ENCODE measurements at regions not wholly inside any gene's neighbourhood (a gene's known extent, or its start where the extent isn't known, plus 50 kb on each side); places are given as distances from the start of the nearest gene placed in this dataset.

- Histone ChIP-seq H3K36me3 (no peaks in the 10 kb centered on the region), H3K4me3 (no peak overlapping the region), H3K9me3 (no peaks in the 10 kb centered on the region), H3K4me1 (no peaks in the 10 kb centered on the region), H3K27ac (no peak overlapping the region), H3K27me3 (peaks cover 0 to 2% (median 0%) of the 10 kb centered on the region in 4 donors)
- peak in 1 of 2 donors; percentile 44 for DNase-seq
- ATAC-seq (ENCODE audit: low FRiP score in 2 of 2) = no peak
- TF ChIP-seq CTCF (IDR thresholded peaks at IDR 0.05) (no peak), POLR2AphosphoS5 (IDR thresholded peaks at IDR 0.05) (no peak), EP300 (IDR thresholded peaks at IDR 0.05) (no peak), POLR2A (IDR thresholded peaks at IDR 0.05) (no peak)
- WGBS, 2 donors = 89 to 93% methylated on average over 9 to 11 of the region's 11 CpGs
Measured at GRCh38 chr21:36538761-36539160, 58.8 kb upstream of the CLDN14 start.

GRCh38 chr21:36539434-36540150 is 59.7 kb upstream of the CLDN14 start:
- Histone ChIP-seq H3K4me3 (no peak overlapping the region), H3K27ac (no peak overlapping the region), H3K27me3 (peaks cover 0 to 2% (median 0%) of the 10 kb centered on the region in 4 donors), H3K9me3 (no peaks in the 10 kb centered on the region), H3K36me3 (no peaks in the 10 kb centered on the region), H3K4me1 (no peaks in the 10 kb centered on the region)
- TF ChIP-seq POLR2AphosphoS5 (IDR thresholded peaks at IDR 0.05) = no peak
- no peak for TF ChIP-seq CTCF (IDR thresholded peaks at IDR 0.05)
- TF ChIP-seq POLR2A (IDR thresholded peaks at IDR 0.05) = no peak
- no peak for TF ChIP-seq EP300 (IDR thresholded peaks at IDR 0.05)
- WGBS, 2 donors = 81 to 92% methylated on average over 6 of the region's 6 CpGs
- DNase-seq (no peak), ATAC-seq (ENCODE audit: low FRiP score in 2 of 2) (peak in 1 of 2 donors; percentile 41)

GRCh38 chr21:36540700-36541099 is 60.8 kb upstream of the CLDN14 start:
- TF ChIP-seq CTCF (IDR thresholded peaks at IDR 0.05) (no peak), EP300 (IDR thresholded peaks at IDR 0.05) (no peak), POLR2A (IDR thresholded peaks at IDR 0.05) (no peak), POLR2AphosphoS5 (IDR thresholded peaks at IDR 0.05) (no peak)
- Histone ChIP-seq H3K4me1 (no peaks in the 10 kb centered on the region), H3K27me3 (peaks cover 0 to 2% (median 0%) of the 10 kb centered on the region in 4 donors), H3K27ac (no peak overlapping the region), H3K36me3 (no peaks in the 10 kb centered on the region), H3K9me3 (no peaks in the 10 kb centered on the region), H3K4me3 (no peak overlapping the region)
- ATAC-seq (ENCODE audit: low FRiP score in 2 of 2) = no peak
- no peak for DNase-seq

- TF ChIP-seq POLR2A (IDR thresholded peaks at IDR 0.05) (no peak), CTCF (IDR thresholded peaks at IDR 0.05) (no peak), POLR2AphosphoS5 (IDR thresholded peaks at IDR 0.05) (no peak), EP300 (IDR thresholded peaks at IDR 0.05) (no peak)
- 89 to 90% methylated on average over 6 of the region's 6 CpGs for WGBS, 2 donors
- H3K36me3 ChIP-seq = no peaks in the 10 kb centered on the region
- H3K9me3 ChIP-seq = no peaks in the 10 kb centered on the region
- H3K4me1 ChIP-seq = no peaks in the 10 kb centered on the region
- H3K27ac ChIP-seq = no peak overlapping the region
- H3K27me3 ChIP-seq = peaks cover 0 to 2% (median 0%) of the 10 kb centered on the region in 4 donors
- no peak for DNase-seq
- H3K4me3 ChIP-seq = no peak overlapping the region
- ATAC-seq (ENCODE audit: low FRiP score in 2 of 2) = no peak
Measured at GRCh38 chr21:36541721-36542139, 61.8 kb upstream of the CLDN14 start.

All from upper lobe of left lung (tissue), 6 donors.